ENCODE measurements at regions not wholly inside any gene's neighbourhood (a gene's known extent, or its start where the extent isn't known, plus 50 kb on each side); places are given as distances from the start of the nearest gene placed in this dataset. TPM values are rescaled to one million over a fixed set of nuclear protein-coding genes. Genes with fewer than 3 reads are reported as not detected.

DNA sequence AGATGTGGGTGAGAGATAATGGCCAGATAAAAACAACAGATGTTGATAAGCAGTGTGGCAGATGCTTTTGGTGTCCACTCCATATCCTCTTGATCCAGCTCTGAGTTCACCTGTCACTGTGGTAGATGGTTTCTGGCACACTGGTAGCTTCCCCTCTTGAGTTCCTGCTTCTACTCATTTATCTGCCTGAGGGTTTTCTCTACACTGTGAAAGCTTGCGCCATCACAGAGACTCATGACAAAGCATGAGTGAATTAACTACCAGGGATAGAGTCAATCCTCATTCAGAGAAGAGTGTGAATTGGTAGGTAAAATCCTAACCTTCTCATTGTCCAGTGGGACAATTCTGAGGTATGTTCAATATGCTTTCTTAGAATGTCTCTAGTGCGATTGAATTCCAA, 50.0 kb upstream of the ARHGEF26 start:
- TF ChIP-seq GATA2 (IDR thresholded peaks at IDR 0.05; ENCODE audit: insufficient read depth, insufficient read length, low read depth, low read length) (no peak), JUN (IDR thresholded peaks at IDR 0.05; ENCODE audit: borderline replicate concordance, insufficient read depth, insufficient read length, low read depth) (no peak), EZH2 (IDR thresholded peaks at IDR 0.05; ENCODE audit: borderline replicate concordance, low read depth, low read length, severe bottlenecking) (no peak), POLR2AphosphoS5 (IDR thresholded peaks at IDR 0.05; ENCODE audit: insufficient read depth, low read depth, low read length) (no peak), POLR2A (IDR thresholded peaks at IDR 0.05; ENCODE audit: low read depth, low read length) (no peak), MYC (IDR thresholded peaks at IDR 0.05; ENCODE audit: low read depth, low read length) (no peak), FOS (IDR thresholded peaks at IDR 0.05; ENCODE audit: borderline replicate concordance, insufficient read depth, low read length) (no peak)
- TF ChIP-seq, protein P1, sequence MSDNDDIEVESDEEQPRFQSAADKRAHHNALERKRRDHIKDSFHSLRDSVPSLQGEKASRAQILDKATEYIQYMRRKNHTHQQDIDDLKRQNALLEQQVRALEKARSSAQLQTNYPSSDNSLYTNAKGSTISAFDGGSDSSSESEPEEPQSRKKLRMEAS (IDR thresholded peaks at IDR 0.05; ENCODE audit: insufficient read depth, insufficient read length) = no peak
- TF ChIP-seq, protein P2, sequence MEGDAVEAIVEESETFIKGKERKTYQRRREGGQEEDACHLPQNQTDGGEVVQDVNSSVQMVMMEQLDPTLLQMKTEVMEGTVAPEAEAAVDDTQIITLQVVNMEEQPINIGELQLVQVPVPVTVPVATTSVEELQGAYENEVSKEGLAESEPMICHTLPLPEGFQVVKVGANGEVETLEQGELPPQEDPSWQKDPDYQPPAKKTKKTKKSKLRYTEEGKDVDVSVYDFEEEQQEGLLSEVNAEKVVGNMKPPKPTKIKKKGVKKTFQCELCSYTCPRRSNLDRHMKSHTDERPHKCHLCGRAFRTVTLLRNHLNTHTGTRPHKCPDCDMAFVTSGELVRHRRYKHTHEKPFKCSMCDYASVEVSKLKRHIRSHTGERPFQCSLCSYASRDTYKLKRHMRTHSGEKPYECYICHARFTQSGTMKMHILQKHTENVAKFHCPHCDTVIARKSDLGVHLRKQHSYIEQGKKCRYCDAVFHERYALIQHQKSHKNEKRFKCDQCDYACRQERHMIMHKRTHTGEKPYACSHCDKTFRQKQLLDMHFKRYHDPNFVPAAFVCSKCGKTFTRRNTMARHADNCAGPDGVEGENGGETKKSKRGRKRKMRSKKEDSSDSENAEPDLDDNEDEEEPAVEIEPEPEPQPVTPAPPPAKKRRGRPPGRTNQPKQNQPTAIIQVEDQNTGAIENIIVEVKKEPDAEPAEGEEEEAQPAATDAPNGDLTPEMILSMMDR (IDR thresholded peaks at IDR 0.05; ENCODE audit: extremely low read depth in 1 of 2, insufficient read depth in 1 of 2, low read depth in 1 of 2, low read length in 2 of 2) = no peak
- ChIA-PET CTCF (no interaction called here), POLR2A (no interaction called here)
- Histone ChIP-seq H3K4me3 (replicated peaks in 1 of 3; ENCODE audit: insufficient read depth in 1 of 3, low read depth in 1 of 3, low read length in 3 of 3) (no peak overlapping the region), H4K20me1 (replicated peaks; ENCODE audit: control insufficient read depth, extremely low read depth, insufficient read depth, low read length) (no peaks in the 10 kb centered on the region), H3K4me1 (ENCODE audit: control insufficient read depth, extremely low read depth, insufficient read depth, low read length) (no peaks in the 10 kb centered on the region), H3K9ac (replicated peaks; ENCODE audit: extremely low read depth, insufficient read depth, low read length) (no peak overlapping the region), H3K79me2 (ENCODE audit: control insufficient read depth, insufficient read depth, low read length) (no peaks in the 10 kb centered on the region), H3K36me3 (ENCODE audit: control insufficient read depth in 2 of 2, extremely low read depth in 1 of 2, insufficient read depth in 2 of 2, low read length in 2 of 2) (no peaks in the 10 kb centered on the region), H3K27ac (ENCODE audit: insufficient read depth, low read depth, low read length) (no peak overlapping the region), H3K27me3 (ENCODE audit: control insufficient read depth in 2 of 2, insufficient read depth in 2 of 2, low read length in 2 of 2) (no peaks in the 10 kb centered on the region), H3K9me3 (replicated peaks; ENCODE audit: control insufficient read depth, insufficient read depth, low read length) (no peaks in the 10 kb centered on the region), H2AFZ (ENCODE audit: low read depth, low read length) (no peak overlapping the region), H3K4me2 (ENCODE audit: insufficient read depth, low read length) (no peak overlapping the region), H3K9me1 (replicated peaks; ENCODE audit: control insufficient read depth, extremely low read depth, insufficient read depth, low read length) (no peaks in the 10 kb centered on the region)
- FAIRE-seq = no peak
- intact Hi-C loops (cut with micrococcal nuclease) = no loop called here
- DNase-seq (ENCODE audit: low read depth, low spot score) = no peak
- dilution Hi-C loops (cut with MboI; ENCODE audit: extremely low pct_ligation_motif_present, low sequenced_read_pairs) = no loop called here
- BruUV-seq (replicated peaks) = no TSS peak

Small RNAs in the stretch of these regions (small RNA-seq; reads per million reads assigned to genes)
- gene RF00019 (ENCODE audit: insufficient read depth, insufficient read length, low read depth, low replicate concordance) (not detected), gene RF00096 (ENCODE audit: insufficient read depth, insufficient read length, low read depth, low replicate concordance) (not detected), gene RNU6-901P (ENCODE audit: insufficient read depth, insufficient read length, low read depth, low replicate concordance) (not detected)
